ENCODE measurements at regions not wholly inside any gene's neighbourhood (a gene's known extent, or its start where the extent isn't known, plus 50 kb on each side); places are given as distances from the start of the nearest gene placed in this dataset.

GRCh38 chr1:177631770-177632169, 338.1 kb downstream of the SEC16B start:
- WGBS, 2 donors, result 81 to 90% methylated on average over 2 of the region's 2 CpGs
- no peaks in the 10 kb centered on the region for H3K36me3 ChIP-seq
- no peak for DNase-seq
- no peak overlapping the region for H3K4me3 ChIP-seq
- no peaks in the 10 kb centered on the region for H3K27me3 ChIP-seq
- intact Hi-C loops (cut with DNase I), result no loop called here
- no peaks in the 10 kb centered on the region for H3K9me3 ChIP-seq
- no peak for TF ChIP-seq EP300 (IDR thresholded peaks at IDR 0.05)
- TF ChIP-seq POLR2A (IDR thresholded peaks at IDR 0.05), result no peak
- TF ChIP-seq POLR2AphosphoS5 (IDR thresholded peaks at IDR 0.05), result no peak
- TF ChIP-seq CTCF (IDR thresholded peaks at IDR 0.05), result no peak
- H3K4me1 ChIP-seq, result no peaks in the 10 kb centered on the region
- no peak overlapping the region for H3K27ac ChIP-seq

- Histone ChIP-seq H3K9me3 (no peaks in the 10 kb centered on the region), H3K4me3 (no peak overlapping the region), H3K36me3 (no peaks in the 10 kb centered on the region), H3K4me1 (no peaks in the 10 kb centered on the region), H3K27ac (no peak overlapping the region), H3K27me3 (no peaks in the 10 kb centered on the region)
- no peak for DNase-seq
- TF ChIP-seq CTCF (IDR thresholded peaks at IDR 0.05), result no peak
- TF ChIP-seq POLR2AphosphoS5 (IDR thresholded peaks at IDR 0.05), result no peak
- TF ChIP-seq POLR2A (IDR thresholded peaks at IDR 0.05), result no peak
- TF ChIP-seq EP300 (IDR thresholded peaks at IDR 0.05), result no peak
- WGBS, 2 donors, result 81 to 84% methylated on average over 1 of the region's 1 CpG
- intact Hi-C loops (cut with DNase I), result no loop called here
These were observed 340.3 kb downstream of the SEC16B start for GRCh38 chr1:177629526-177629925.

- intact Hi-C loops (cut with DNase I), result no loop called here
- 85 to 90% methylated on average over 4 of the region's 4 CpGs for WGBS, 2 donors
These were observed 342.5 kb downstream of the SEC16B start for GRCh38 chr1:177627148-177627910.

GRCh38 chr1:177620636-177621190, 349.1 kb downstream of the SEC16B start:
- no peaks in the 10 kb centered on the region for H3K27me3 ChIP-seq
- WGBS, 2 donors, result 63 to 77% methylated on average over 4 of the region's 4 CpGs
- H3K36me3 ChIP-seq, result no peaks in the 10 kb centered on the region
- intact Hi-C loops (cut with DNase I), result no loop called here
- TF ChIP-seq CTCF (IDR thresholded peaks at IDR 0.05) (no peak), EP300 (IDR thresholded peaks at IDR 0.05) (no peak), POLR2A (IDR thresholded peaks at IDR 0.05) (no peak), POLR2AphosphoS5 (IDR thresholded peaks at IDR 0.05) (no peak)
- H3K27ac ChIP-seq, result no peak overlapping the region
- DNase-seq, result no peak
- no peaks in the 10 kb centered on the region for H3K9me3 ChIP-seq
- H3K4me3 ChIP-seq, result no peak overlapping the region
- H3K4me1 ChIP-seq, result no peaks in the 10 kb centered on the region

More at GRCh38 chr1:177627148-177627910, 342.5 kb downstream of the SEC16B start:
- Histone ChIP-seq H3K27me3 (no peaks in the 10 kb centered on the region), H3K36me3 (no peaks in the 10 kb centered on the region), H3K27ac (no peak overlapping the region), H3K9me3 (no peaks in the 10 kb centered on the region), H3K4me3 (no peak overlapping the region), H3K4me1 (no peaks in the 10 kb centered on the region)
- DNase-seq, result no peak
- TF ChIP-seq CTCF (IDR thresholded peaks at IDR 0.05) (no peak), POLR2A (IDR thresholded peaks at IDR 0.05) (no peak), EP300 (IDR thresholded peaks at IDR 0.05) (no peak), POLR2AphosphoS5 (IDR thresholded peaks at IDR 0.05) (no peak)
